HG03175 (cell line): ENCODE measurements at regions not wholly inside any gene's neighbourhood (a gene's known extent, or its start where the extent isn't known, plus 50 kb on each side); places are given as distances from the start of the nearest gene placed in this dataset.

ENCODE experiments used
- ATAC-seq: cut with Tn5 transposase; IDR thresholded peaks from one replicate; pipeline ENCODE4 v1.9.1; 2021; ENCODE audit warnings: mild to moderate bottlenecking, moderate library complexity; ENCODE audit not compliant: unreplicated experiment

DNA sequence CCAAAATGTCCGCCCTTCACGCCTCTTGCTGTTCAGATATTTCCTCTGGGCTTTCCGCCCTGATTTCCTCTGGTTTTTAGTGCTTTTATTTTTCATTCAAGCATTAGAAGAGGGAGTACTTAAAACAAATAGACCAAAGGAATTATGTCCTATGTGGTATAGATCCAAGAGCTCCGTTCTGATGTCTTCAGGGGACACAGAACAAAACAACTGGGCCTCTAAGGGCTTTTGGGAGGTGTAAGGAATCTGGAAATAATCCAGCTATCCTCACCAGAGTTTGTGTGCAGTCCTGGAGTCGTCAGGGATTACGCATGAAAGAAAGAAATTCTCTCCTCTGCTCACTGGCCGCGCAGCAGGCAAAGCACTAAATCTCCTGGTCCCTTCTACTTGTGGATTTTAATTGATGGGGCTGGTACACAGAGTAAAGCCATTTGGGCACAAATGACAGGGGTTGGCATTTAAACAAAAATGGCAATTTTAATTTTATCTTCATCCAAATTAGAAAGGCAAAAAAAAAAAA lies 999.2 kb downstream of the ADGRL3 start:
- ATAC-seq: no peak

DNA sequence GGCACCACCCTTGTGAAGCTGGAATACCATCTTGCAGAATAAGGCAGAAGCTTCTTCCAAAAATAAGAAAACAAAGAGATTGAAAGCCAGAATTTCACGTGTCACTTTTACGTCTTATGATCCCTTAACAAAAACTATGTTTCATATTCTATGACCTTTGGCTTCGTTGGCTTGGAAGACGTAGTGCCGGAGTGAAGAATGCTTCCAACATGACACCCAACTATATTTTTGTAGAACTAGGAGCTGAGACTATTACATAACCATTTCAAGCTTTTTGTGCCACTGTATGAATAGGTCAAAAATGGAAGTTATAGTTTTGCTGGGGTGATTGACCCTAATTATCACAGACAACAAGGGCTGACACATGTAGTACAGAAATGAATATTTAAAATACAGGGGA lies 996.2 kb downstream of the ADGRL3 start:
- no peak for ATAC-seq

DNA sequence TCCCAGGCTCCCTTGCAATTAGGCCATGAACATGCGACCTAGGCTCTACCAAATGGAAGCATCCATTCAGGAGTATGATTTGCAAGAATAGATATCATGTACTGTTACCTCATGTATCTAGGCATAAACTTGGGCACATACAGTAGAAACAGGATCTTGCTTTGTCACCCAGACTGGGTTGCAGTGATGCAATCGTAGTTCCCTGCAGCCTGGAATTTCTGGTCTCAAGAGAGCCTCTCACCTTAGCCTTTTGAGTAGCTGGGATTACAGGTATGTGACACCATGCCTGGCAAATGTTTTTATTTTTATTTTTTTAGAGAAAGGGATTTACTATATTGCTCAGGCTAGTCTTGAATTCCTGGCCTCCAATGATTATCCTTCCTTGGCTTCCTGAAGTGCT lies 994.2 kb downstream of the ADGRL3 start:
- no peak for ATAC-seq

DNA sequence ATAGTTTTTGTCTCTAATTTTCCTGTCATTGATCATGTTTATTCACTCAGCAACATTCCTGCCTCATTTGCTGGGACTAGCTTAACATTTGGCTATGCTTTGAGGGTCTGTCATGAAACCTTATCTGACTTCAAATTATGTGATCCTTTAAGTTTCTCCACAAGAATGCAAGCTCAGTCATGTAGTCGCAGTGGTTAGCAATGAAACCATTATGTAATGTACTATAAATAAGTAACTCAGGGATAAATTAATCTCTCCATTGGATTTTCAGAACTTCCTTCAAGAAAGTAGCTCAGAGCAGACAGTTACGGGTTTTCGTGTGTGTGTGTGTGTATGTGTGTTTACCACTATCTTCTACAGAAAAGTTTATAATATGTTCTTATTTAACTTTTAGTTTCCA lies 993.6 kb downstream of the ADGRL3 start:
- no peak for ATAC-seq

DNA sequence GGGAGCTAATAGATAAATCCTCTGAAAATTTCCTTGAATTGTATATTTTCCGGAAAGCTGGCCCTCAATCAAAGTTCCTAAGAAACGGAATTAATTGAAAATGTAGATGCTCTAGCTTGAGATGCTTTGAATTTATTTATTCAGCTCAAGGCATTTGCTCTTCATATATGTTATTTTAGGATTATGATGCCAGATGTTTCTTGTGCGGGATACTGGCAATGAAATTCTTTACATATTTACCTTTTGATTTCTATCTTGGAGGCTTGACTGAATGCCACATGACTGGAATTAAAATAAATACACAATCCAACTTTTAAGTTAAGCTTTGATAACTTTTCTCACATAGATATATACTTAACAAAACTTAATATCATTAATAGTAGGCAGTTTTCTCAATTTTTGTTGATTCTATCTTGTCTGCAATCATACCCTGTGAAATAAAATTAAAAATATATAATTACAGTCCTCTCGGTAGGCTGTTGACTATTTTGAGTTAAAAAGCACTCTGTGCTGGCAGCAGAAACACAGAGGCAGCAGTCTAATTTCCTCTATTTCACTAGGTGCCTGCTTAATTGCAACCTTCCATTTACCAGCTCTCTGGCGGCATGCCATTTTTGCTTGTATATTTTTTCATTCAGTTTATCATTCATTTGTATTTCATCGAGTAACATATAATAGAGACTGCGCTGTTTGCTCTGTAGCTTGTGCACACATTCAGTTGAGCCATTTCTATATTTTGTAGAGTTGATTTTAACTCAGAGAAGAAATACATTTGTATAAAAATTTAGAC lies 991.5 kb downstream of the ADGRL3 start:
- ATAC-seq: no peak

DNA sequence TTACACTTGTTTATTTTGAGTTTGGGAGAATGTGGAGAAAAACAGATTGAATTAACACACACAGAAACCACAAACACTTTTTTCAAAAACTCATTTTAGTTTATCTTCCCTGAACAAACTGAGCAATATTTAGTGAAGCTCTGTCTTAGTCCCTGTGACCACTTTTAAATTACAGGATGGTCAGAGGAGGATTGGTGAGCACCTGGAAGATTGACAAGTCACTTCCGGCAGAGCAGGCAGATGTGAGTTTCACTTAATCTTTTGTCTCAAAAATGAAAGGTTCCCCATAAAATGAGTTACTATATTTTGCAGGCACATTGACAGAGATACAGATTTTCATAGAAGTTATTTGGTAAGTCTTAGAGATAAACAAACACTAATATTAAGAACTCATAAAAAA lies 970.1 kb downstream of the ADGRL3 start:
- no peak for ATAC-seq

DNA sequence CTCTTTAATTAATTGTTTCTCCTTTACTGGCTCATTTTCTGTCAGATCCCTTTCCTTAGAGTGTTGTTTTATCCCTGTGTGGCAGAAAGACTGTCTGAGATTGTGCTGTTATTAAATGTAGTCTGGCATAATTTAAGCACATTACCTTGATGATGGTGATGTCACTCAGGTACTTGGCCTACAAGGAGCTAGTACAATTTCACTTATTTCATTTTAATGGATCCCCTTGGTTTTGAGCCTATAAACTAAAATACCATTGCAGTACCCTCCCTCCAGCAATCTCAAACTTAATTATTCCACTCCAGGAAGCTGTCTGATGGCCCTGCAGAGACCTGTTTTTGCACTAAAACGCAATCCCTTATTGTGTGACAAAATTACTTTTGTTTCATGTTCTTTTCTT lies 968.6 kb downstream of the ADGRL3 start:
- no peak for ATAC-seq

DNA sequence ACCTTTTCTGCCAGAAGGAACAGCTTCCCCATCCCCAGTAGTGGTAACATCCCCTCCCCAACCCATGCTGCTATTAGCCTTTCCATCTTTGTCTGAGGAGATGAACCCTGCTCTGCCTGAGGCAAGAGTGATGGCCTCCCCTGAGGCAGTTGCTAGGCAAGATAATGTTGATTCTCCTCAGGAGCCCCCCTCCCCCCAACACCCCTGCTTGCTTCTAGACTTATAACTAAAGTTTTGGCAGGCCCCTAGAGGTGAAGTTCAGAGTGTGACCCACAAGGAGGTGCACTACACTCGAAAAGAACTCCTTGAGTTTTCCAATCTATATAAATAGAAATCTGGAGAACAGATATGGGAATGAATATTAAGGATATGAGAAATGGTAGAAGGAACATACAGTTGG lies 962.5 kb downstream of the ADGRL3 start:
- ATAC-seq: no peak

DNA sequence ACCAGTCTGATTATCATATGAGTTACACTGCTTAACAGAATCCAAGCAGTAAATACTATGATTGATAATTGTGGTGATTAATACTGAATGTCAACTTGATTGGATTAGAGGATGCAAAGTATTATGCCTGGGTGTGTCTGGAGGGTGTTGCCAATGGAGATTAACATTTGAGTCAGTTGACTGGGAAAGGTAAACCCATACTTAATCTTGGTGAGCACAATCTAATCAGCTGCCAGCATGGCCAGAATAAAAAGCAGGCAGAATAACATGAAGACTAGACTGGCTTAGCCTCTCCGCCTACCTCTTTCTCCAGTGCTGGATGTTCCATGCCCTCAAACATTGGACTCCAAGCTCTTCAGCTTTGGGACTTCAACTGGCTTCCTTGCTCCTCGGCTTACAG lies 961.3 kb downstream of the ADGRL3 start:
- no peak for ATAC-seq

DNA sequence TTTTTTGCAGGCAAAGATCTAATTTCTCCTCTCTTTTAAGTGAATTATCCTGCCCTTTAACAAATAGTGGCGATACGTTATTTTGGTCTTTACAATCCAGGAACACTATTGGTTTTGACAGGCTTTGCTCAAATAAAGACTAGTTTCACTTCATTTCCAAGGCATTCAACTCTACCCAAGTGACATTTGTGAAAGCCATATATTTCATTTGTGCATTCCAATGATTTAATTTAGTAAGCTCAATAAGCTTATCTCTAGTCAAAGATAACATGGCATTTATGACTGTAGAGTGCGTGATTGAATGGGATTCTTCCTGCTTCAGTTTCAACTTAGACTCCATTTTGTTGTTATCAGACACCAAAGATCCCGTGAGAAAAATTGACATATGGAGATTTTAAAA lies 959.8 kb downstream of the ADGRL3 start:
- ATAC-seq: no peak

DNA sequence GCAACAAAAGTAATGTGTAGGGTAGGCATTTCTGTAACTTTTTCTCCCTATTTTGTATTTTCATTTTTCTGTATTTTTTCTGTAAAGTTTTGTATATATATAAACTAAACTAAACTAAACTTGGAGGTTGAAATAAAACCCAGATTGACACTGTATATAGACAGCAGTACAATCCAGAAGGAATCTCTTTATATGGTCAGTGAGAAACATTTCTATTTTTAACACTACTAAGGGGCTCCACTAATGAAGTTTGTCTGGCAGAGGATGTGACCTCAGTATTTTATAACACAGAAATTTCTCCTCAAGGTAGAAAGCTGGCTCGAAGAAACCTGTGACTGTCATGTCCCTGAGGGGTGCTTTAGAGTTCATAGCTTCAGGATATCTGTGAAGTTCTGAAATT lies 959.2 kb downstream of the ADGRL3 start:
- no peak for ATAC-seq

DNA sequence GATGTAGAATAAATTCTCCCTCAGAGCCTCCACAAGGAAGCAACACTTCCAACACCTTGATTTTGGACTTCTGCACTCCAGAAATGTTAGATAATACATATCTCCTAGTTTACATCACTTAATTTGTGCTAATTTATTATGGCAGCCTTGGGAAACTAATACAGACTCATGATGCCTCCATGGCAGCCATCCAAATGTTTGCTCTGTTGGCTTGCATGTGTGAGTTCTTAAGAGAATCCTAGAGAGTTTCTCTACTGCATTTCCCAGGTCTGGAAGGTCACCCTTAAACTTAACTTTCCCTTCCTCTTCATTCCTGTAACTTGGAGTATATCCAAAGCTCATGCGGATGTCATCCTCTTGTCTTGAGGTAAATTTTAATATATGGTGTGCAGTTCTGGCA lies 956.1 kb downstream of the ADGRL3 start:
- no peak for ATAC-seq

DNA sequence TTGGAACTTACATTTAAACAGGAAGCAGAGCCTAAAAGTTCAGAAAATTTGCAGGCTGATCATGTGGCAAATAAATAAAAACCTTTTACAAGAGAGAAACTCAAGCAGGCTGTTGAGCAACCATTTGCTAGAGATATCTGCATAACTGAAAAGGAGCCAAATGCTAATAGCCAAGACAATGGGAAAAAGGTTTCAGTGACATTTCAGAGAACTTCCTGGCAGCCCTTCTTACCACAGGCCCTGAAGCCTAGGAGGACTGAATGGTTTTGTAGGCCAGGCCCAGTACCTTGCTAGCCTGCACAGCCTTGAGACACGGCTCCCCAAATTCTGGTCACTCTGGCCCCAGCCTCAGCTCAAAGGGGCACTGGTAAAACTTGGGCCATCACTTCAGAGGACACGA lies 945.1 kb downstream of the ADGRL3 start:
- no peak for ATAC-seq

DNA sequence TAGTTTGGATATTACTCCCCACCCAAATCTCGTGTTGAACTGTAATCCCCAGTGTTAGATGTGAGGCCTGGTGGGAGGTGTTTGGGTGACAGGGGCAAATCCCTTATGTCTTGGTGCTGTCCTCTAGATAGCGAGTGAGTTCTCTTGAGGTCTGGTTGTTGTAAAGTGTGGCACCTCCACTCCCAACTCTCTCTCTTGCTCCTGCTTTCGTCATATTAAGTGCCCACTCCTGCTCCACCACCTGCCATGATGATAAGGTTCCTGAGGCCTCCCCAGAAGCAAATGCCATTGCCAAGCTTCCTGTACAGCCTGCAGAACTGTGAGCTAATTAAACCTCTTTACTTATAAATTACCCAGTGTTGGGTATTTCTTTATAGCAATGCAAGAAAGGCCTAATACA lies 944.3 kb downstream of the ADGRL3 start:
- no peak for ATAC-seq

DNA sequence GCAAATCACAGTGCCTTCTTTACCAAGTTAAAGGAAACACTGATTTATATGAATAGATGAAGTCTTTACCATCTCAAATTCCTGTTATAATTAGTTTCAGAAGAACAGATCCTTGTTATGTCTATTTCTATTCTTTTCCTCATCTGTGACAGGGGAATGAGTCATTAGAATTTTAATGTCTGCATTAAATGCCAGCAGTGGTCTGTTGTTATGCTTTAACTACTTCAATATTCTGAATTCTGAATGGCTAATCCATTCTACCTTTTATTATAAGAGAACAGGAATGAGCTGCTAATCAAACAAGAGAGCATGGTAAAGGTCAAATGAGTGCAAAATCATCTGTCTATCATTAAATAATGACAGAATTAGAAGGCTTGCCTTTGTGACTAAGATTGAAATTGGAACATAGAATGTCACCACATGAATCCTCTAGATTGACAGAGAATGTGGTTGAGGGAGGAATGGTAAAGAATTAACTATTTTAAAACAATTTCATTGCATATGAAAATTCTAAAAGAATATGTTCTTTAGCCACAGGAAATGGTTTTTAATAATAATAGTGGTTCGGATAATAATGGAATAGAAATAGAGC lies 935.5 kb downstream of the ADGRL3 start:
- no peak for ATAC-seq

DNA sequence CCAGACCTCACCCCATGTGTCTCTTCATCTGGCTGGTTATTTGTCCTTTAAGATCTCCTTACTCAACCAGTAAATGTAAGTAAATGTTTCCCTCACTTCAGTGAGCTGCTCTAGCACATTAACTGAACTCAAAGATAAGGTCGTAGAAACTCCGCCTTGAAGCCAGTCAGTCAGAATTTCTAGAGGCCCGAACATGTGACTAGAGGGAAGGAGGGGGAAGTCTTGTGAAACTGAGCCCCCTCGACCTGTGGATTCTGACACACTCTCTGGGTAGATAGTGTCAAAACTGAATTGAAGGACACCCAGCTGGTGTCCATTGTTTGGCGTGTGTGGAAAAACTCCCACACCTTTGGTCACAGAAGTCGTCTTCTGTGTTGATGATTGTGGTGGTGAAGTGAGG lies 933.9 kb downstream of the ADGRL3 start:
- ATAC-seq: no peak

DNA sequence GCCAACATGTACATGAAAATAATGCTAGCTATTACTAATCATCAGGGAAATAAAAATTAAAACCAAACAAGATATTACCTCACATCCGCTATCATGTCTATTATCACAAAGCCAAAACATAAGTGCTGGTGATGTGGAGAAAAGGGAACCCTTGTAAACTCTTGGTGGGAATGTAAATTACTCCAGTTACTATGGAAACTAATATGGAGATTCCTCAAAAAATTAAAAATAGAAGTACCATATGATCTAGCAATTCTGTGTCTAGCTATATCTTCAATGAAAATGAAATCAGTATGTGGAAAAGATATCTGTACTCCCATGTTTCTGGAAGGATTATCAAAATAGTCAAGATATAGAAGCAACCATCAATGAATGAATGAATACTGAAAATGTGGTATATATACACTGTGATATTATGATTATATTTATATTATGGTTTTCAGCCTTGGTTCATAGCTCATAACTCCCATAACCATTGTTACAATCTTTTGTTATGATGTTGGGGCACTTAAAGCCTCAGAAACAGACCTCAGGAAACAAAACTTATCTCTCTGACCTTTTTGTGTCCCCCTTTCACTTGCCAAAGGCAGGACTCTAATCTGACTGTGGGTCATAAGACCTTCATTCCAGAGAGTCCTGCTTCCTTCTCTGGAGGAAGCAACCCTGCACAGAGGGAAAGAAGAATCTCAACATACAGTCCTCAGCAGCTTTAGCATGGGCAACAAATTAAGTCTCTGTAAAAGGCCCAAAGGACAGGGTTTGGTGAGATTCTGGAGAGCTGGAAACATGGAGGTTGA lies 933.2 kb downstream of the ADGRL3 start:
- no peak for ATAC-seq

DNA sequence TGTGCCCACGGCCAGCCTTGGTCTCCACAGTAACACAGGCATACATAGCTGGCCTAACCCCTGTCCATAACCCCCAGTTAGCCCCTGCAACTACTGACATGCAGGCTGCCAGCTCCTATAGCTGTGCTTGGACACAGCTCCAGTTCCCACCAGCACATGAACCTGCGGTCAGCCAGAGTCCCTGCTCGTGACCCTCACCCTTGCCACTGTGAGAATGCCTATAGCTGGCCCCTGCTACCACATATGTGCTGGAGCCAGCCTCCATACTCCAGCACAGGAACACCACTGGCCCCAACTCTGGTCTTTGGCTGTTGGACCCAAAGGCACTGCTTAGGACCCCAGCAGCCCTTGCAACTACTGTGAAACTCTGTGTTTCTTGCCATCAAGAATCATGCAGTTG lies 930.9 kb downstream of the ADGRL3 start:
- ATAC-seq: no peak

DNA sequence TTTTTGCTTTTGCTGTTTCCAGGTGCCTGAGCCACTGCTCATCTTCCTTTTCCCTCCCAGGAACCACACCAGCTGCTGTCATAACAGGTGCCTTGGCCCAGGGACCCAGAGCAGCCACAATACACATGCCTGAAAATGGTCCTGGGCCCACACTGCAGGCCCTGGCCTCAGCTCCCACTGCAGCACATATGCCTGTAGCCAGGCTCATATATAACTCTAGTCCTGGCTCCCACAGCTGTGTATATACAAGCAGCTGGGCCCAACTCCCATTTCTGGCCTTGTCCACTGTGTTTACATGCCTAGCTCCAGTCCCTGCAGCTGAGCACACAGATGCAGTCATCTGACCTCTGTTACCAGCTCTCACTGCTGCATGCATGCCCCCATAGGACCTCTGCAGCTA lies 930.5 kb downstream of the ADGRL3 start:
- no peak for ATAC-seq

DNA sequence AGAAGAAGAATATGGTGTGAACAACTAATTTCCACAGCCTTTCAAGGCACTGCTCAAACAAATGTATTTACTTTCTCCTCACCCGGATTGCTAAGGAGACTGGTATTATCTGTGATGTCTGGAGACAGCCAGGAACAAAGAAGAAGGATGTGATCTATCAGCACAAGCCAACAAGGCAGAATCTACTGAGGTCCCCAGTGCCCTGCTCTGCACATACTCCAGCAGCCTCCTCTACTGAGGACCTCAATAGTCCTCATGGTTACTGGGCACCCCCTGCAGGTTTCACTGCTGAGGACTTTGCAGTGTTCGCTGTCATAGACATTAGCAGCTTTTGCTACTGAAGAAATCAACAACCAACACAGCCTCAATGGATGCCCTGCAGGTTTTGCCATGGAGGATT lies 930.1 kb downstream of the ADGRL3 start:
- ATAC-seq: no peak
